IMR-90 (cell line): ENCODE measurements at regions not wholly inside any gene's neighbourhood (a gene's known extent, or its start where the extent isn't known, plus 50 kb on each side); places are given as distances from the start of the nearest gene placed in this dataset.

Experiments
- CEBPB ChIP-seq: IDR thresholded peaks from 2 replicates; pipeline ENCODE4 v1.6.1; 2012; ENCODE audit warnings: low read depth, low read length, improper control_type of control experiment
- CTCF ChIP-seq: conservative IDR thresholded peaks from 2 replicates; pipeline ENCODE4 v1.5.1; 2012; ENCODE audit warnings: mild to moderate bottlenecking, low read depth, low read length, improper control_type of control experiment
- MAZ ChIP-seq: IDR thresholded peaks from 2 replicates; pipeline ENCODE4 v1.6.1; 2012; ENCODE audit warnings: low read depth, mild to moderate bottlenecking, low read length, improper control_type of control experiment, moderate library complexity, borderline replicate concordance
- NFE2L2 ChIP-seq: fragments of 150-350 bp; IDR thresholded peaks from 2 replicates; pipeline ENCODE4 v1.6.1; 2016; ENCODE audit warnings: low read depth, mild to moderate bottlenecking, low read length
- POLR2A ChIP-seq: IDR thresholded peaks from 2 replicates; pipeline ENCODE4 v1.6.1; 2012; ENCODE audit warnings: mild to moderate bottlenecking, low read depth, low read length
- RCOR1 ChIP-seq: IDR thresholded peaks from 2 replicates; pipeline ENCODE4 v1.6.1; 2012; ENCODE audit warnings: mild to moderate bottlenecking, low read length, improper control_type of control experiment; ENCODE audit not compliant: insufficient replicate concordance
- SMC3 ChIP-seq: fragments of 150-350 bp; IDR thresholded peaks from 2 replicates; pipeline ENCODE4 v1.6.1; 2016; ENCODE audit warnings: low read depth, mild to moderate bottlenecking, antibody characterized with exemption, low read length, moderate library complexity

DNA sequence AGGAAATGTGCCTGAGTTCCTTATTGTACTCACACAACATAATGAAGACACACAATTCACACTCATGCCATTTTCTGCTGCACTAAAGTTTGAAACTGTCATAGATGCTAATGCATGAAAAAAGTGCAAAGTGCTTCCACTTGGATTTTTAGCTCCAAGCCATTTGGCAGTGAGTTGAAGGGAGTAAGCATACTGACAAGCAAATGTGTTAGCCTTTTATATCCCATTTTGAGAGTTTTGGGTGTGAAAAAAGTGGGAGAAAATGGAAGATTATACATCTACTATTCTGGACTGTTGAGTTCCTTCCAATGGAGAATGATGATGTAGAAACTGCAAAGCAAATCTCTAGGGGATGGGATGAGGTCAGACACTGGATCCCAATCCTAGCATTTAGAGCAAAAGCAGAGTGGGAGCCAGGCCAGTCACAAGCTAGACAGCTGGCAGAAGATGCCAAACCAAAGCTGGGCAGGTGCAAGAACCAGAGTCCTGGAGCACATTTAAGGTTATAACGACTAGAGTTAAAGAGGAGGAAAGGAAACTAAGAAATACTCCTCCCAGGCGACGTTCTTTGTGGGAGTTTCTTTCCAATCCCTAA lies 216.8 kb downstream of the FBXO8 start:
- TF ChIP-seq CTCF (no peak), POLR2A (no peak), MAZ (no peak), RCOR1 (no peak), NFE2L2 (no peak), SMC3 (no peak), CEBPB (no peak)
